ENCODE measurements at regions not wholly inside any gene's neighbourhood (a gene's known extent, or its start where the extent isn't known, plus 50 kb on each side); places are given as distances from the start of the nearest gene placed in this dataset.

- no peak for TF ChIP-seq ARID1B (IDR thresholded peaks at IDR 0.05)
- TF ChIP-seq, protein P1, sequence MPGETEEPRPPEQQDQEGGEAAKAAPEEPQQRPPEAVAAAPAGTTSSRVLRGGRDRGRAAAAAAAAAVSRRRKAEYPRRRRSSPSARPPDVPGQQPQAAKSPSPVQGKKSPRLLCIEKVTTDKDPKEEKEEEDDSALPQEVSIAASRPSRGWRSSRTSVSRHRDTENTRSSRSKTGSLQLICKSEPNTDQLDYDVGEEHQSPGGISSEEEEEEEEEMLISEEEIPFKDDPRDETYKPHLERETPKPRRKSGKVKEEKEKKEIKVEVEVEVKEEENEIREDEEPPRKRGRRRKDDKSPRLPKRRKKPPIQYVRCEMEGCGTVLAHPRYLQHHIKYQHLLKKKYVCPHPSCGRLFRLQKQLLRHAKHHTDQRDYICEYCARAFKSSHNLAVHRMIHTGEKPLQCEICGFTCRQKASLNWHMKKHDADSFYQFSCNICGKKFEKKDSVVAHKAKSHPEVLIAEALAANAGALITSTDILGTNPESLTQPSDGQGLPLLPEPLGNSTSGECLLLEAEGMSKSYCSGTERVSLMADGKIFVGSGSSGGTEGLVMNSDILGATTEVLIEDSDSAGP (CRISPR knock-in tag; IDR thresholded peaks at IDR 0.05) = no peak
- no peak for TF ChIP-seq POU5F1 (IDR thresholded peaks at IDR 0.05; ENCODE audit: borderline replicate concordance, low read depth, low read length, partially characterized antibody)
- TF ChIP-seq KAT2B (IDR thresholded peaks at IDR 0.05; ENCODE audit: low read depth, low read length) = no peak
- TF ChIP-seq PHF20 (IDR thresholded peaks at IDR 0.05; ENCODE audit: partially characterized antibody) = no peak
These were observed 704.3 kb downstream of the FGF9 start (continued) for GRCh38 chr13:22375151-22375550.

GRCh38 chr13:22387899-22388298 is 717.0 kb downstream of the FGF9 start:
- Histone ChIP-seq H3K79me2 (ENCODE audit: control insufficient read depth, insufficient read depth, low read length) (no peaks in the 10 kb centered on the region), H3K27me3 (ENCODE audit: control insufficient read depth in 2 of 2, insufficient read depth in 2 of 2, low read length in 2 of 2) (no peaks in the 10 kb centered on the region), H3K9me1 (ENCODE audit: control insufficient read depth, insufficient read depth, low read length) (no peaks in the 10 kb centered on the region), H2AFZ (ENCODE audit: low read depth, low read length) (no peak overlapping the region), H3K9ac (ENCODE audit: insufficient read depth in 1 of 2, low read depth in 2 of 2, low read length in 2 of 2) (no peak overlapping the region), H3K4me1 (replicated peaks in 1 of 2; ENCODE audit: control insufficient read depth in 2 of 2, insufficient read depth in 2 of 2, low read length in 2 of 2) (no peaks in the 10 kb centered on the region), H3K4me3 (no peak overlapping the region), H3K36me3 (ENCODE audit: control insufficient read depth, insufficient read depth, low read length) (no peaks in the 10 kb centered on the region), H3K4me2 (ENCODE audit: insufficient read depth, low read length) (no peak overlapping the region), H4K20me1 (replicated peaks; ENCODE audit: control insufficient read depth, insufficient read depth, low read length) (no peaks in the 10 kb centered on the region), H3K27ac (ENCODE audit: extremely low read depth, low read depth, low read length) (no peak overlapping the region), H3K9me3 (replicated peaks; ENCODE audit: control insufficient read depth, insufficient read depth, low read depth, low read length) (no peaks in the 10 kb centered on the region)
- intact Hi-C loops (cut with micrococcal nuclease) = no loop called here
- ATAC-seq (no peak), FAIRE-seq (no peak), DNase-seq (ENCODE audit: extremely low read depth in 1 of 4, low spot score in 3 of 4) (no peak)
- ChIA-PET POLR2A (no interaction called here), CTCF (ENCODE audit: low intra/inter-chr PET ratio) (no interaction called here)
- WGBS (ENCODE audit: insufficient coverage, low coverage, missing lambda C conversion rate) = 0% methylated on average over 1 of the region's 2 CpGs
- BruUV-seq (replicated peaks) = no TSS peak
- in situ Hi-C loops (cut with MboI) = no loop called here
- no peak for TF ChIP-seq MLX (CRISPR knock-in tag; conservative IDR thresholded peaks at IDR 0.05)
- no peak for TF ChIP-seq ZNF134 (CRISPR knock-in tag; conservative IDR thresholded peaks at IDR 0.05)
- TF ChIP-seq KAT7 (CRISPR knock-in tag; IDR thresholded peaks at IDR 0.05; ENCODE audit: borderline replicate concordance) = no peak
- TF ChIP-seq STAT5A (IDR thresholded peaks at IDR 0.05; ENCODE audit: borderline replicate concordance, low read length) = no peak
- TF ChIP-seq HCFC1 (IDR thresholded peaks at IDR 0.05; ENCODE audit: low read depth, low read length) = no peak
- no peak for TF ChIP-seq BHLHE40 (IDR thresholded peaks at IDR 0.05; ENCODE audit: low read length)
- TF ChIP-seq NCOA1 (IDR thresholded peaks at IDR 0.05; ENCODE audit: low read depth) = no peak
- no peak for TF ChIP-seq NFE2L1 (tag; IDR thresholded peaks at IDR 0.05; ENCODE audit: borderline replicate concordance, low read depth)
- no peak for TF ChIP-seq HDAC2 (IDR thresholded peaks at IDR 0.05)
- no peak for TF ChIP-seq PHB2 (IDR thresholded peaks at IDR 0.05; ENCODE audit: low read depth)
- no peak for TF ChIP-seq ZNF184 (CRISPR knock-in tag; IDR thresholded peaks at IDR 0.05)
- TF ChIP-seq HOXB6 (CRISPR knock-in tag; IDR thresholded peaks at IDR 0.05; ENCODE audit: borderline replicate concordance) = no peak
- no peak for TF ChIP-seq TFAP4 (CRISPR knock-in tag; IDR thresholded peaks at IDR 0.05; ENCODE audit: borderline replicate concordance)
- TF ChIP-seq, protein P2, sequence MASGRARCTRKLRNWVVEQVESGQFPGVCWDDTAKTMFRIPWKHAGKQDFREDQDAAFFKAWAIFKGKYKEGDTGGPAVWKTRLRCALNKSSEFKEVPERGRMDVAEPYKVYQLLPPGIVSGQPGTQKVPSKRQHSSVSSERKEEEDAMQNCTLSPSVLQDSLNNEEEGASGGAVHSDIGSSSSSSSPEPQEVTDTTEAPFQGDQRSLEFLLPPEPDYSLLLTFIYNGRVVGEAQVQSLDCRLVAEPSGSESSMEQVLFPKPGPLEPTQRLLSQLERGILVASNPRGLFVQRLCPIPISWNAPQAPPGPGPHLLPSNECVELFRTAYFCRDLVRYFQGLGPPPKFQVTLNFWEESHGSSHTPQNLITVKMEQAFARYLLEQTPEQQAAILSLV (tag; IDR thresholded peaks at IDR 0.05) = no peak
